AG08396 (cell line): ENCODE measurements at regions not wholly inside any gene's neighbourhood (a gene's known extent, or its start where the extent isn't known, plus 50 kb on each side); places are given as distances from the start of the nearest gene placed in this dataset.

Source experiments
- DNase-seq: peaks from one replicate; pipeline ENCODE4 v3.0.0; 2012; ENCODE audit warnings: low spot score, mixed read lengths

GRCh38 chr3:194738254-194739093 lies 52.8 kb downstream of the FAM43A start:
- DNase-seq: peak; percentile 29

- no peak for DNase-seq
Measured at GRCh38 chr3:194739498-194740284, 54.0 kb downstream of the FAM43A start.

- DNase-seq: peak; percentile 27
Measured at GRCh38 chr3:194740859-194741491, 55.3 kb downstream of the FAM43A start.

- no peak for DNase-seq
Measured at GRCh38 chr3:194741916-194742315, 56.2 kb downstream of the FAM43A start.

- DNase-seq: no peak
Measured at GRCh38 chr3:194744826-194745225, 59.1 kb downstream of the FAM43A start.

- no peak for DNase-seq
Measured at GRCh38 chr3:194745422-194746184, 59.9 kb downstream of the FAM43A start.

- no peak for DNase-seq
Measured at GRCh38 chr3:194748225-194748624, 62.5 kb downstream of the FAM43A start.

- DNase-seq: no peak
Measured at GRCh38 chr3:194749631-194750490, 64.2 kb downstream of the FAM43A start.

GRCh38 chr3:194750491-194750828 lies 64.8 kb downstream of the FAM43A start:
- no peak for DNase-seq

GRCh38 chr3:194755671-194756459 lies 70.2 kb downstream of the FAM43A start:
- no peak for DNase-seq

- DNase-seq: no peak
Measured at GRCh38 chr3:194756460-194756779, 70.7 kb downstream of the FAM43A start.

- DNase-seq: no peak
Measured at GRCh38 chr3:194756791-194757325, 71.2 kb downstream of the FAM43A start.

GRCh38 chr3:194757647-194758061 lies 72.0 kb downstream of the FAM43A start:
- DNase-seq: no peak

- DNase-seq: no peak
Measured at GRCh38 chr3:194758716-194759115, 73.0 kb downstream of the FAM43A start.

GRCh38 chr3:194760494-194761137 lies 74.9 kb downstream of the FAM43A start:
- DNase-seq: no peak

- no peak for DNase-seq
Measured at GRCh38 chr3:194761384-194761783, 75.7 kb downstream of the FAM43A start.

GRCh38 chr3:194766845-194767244 lies 81.2 kb downstream of the FAM43A start:
- DNase-seq: no peak

GRCh38 chr3:194767446-194768207 lies 81.9 kb downstream of the FAM43A start:
- DNase-seq: no peak

- no peak for DNase-seq
Measured at GRCh38 chr3:194768586-194768985, 82.9 kb downstream of the FAM43A start.
